Neural cell (in vitro differentiated cells): ENCODE measurements at regions not wholly inside any gene's neighbourhood (a gene's known extent, or its start where the extent isn't known, plus 50 kb on each side); places are given as distances from the start of the nearest gene placed in this dataset.

Source experiments
- EP300 ChIP-seq: fragments of 450-650 bp; conservative IDR thresholded peaks from 2 replicates; pipeline ENCODE4 v1.6.1; 2014; ENCODE audit warnings: antibody characterized with exemption, mild to moderate bottlenecking, moderate library complexity; ENCODE audit not compliant: poor library complexity, severe bottlenecking
- TF ChIP-seq, protein P1 (sequence below): fragments of 450-650 bp; IDR thresholded peaks from 2 replicates; pipeline ENCODE4 v1.5.1; 2014; ENCODE audit warnings: antibody characterized with exemption, mild to moderate bottlenecking, moderate library complexity; ENCODE audit not compliant: poor library complexity, severe bottlenecking

DNA sequence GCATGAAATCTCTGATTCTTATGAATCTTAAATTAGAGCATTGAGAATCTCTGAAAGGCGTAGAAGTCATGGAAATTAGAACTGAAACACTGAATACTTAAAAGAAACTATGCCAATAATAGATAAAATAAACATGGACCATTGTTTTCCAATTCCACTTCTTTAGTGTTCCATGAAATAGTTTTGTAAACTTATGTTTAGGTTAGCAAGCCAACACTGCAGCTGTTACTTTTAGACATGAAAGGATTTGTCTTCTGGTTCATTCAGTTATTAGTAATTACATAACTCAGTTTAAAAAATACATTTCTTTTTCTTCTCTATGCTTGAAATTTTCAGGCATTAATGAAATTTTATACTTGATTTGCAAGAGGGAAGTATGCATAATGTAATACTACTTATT lies 733.4 kb upstream of the NUDT12 start:
- TF ChIP-seq EP300: no peak
- TF ChIP-seq, protein P1, sequence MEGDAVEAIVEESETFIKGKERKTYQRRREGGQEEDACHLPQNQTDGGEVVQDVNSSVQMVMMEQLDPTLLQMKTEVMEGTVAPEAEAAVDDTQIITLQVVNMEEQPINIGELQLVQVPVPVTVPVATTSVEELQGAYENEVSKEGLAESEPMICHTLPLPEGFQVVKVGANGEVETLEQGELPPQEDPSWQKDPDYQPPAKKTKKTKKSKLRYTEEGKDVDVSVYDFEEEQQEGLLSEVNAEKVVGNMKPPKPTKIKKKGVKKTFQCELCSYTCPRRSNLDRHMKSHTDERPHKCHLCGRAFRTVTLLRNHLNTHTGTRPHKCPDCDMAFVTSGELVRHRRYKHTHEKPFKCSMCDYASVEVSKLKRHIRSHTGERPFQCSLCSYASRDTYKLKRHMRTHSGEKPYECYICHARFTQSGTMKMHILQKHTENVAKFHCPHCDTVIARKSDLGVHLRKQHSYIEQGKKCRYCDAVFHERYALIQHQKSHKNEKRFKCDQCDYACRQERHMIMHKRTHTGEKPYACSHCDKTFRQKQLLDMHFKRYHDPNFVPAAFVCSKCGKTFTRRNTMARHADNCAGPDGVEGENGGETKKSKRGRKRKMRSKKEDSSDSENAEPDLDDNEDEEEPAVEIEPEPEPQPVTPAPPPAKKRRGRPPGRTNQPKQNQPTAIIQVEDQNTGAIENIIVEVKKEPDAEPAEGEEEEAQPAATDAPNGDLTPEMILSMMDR: no peak
